ENCODE measurements at regions not wholly inside any gene's neighbourhood (a gene's known extent, or its start where the extent isn't known, plus 50 kb on each side); places are given as distances from the start of the nearest gene placed in this dataset.

- H3K4me2 ChIP-seq (ENCODE audit: control insufficient read depth, extremely low read depth, insufficient read depth, low read depth, low read length), result no peak overlapping the region
- FAIRE-seq (no peak), DNase-seq (ENCODE audit: low read depth, low spot score) (no peak)
- H3K27ac ChIP-seq (ENCODE audit: control insufficient read depth, insufficient read depth, low read length), result no peak overlapping the region
- no peaks in the 10 kb centered on the region for H3K36me3 ChIP-seq (ENCODE audit: control insufficient read depth in 2 of 2, extremely low read depth in 1 of 2, insufficient read depth in 2 of 2, low read length in 2 of 2)
- H3K4me3 ChIP-seq (ENCODE audit: control insufficient read depth in 2 of 3, extremely low read depth in 1 of 3, insufficient read depth in 2 of 3, low read depth in 1 of 3, low read length in 3 of 3), result no peak overlapping the region
- no peaks in the 10 kb centered on the region for H3K9me1 ChIP-seq (ENCODE audit: control insufficient read depth, extremely low read depth, insufficient read depth, low read length)
- no peaks in the 10 kb centered on the region for H3K79me2 ChIP-seq (ENCODE audit: control insufficient read depth, insufficient read depth, low read length)
- no peaks in the 10 kb centered on the region for H3K9me3 ChIP-seq (ENCODE audit: control insufficient read depth, low read depth, low read length)
- dilution Hi-C loops (cut with MboI; ENCODE audit: extremely low pct_ligation_motif_present, low sequenced_read_pairs), result no loop called here
- no peaks in the 10 kb centered on the region for H3K27me3 ChIP-seq (ENCODE audit: control insufficient read depth, extremely low read depth, insufficient read depth, low read length)
- TF ChIP-seq EZH2 (IDR thresholded peaks at IDR 0.05; ENCODE audit: low read length), result no peak
- no peak for TF ChIP-seq CTCF (optimal IDR thresholded peaks at IDR 0.05 in 1 of 3, IDR thresholded peaks at IDR 0.05 in 1 of 3, conservative IDR thresholded peaks at IDR 0.05 in 1 of 3; ENCODE audit: extremely low read depth in 1 of 3, insufficient read depth in 2 of 3, low read length in 3 of 3)
- H2AFZ ChIP-seq (ENCODE audit: control insufficient read depth, low read length), result no peak overlapping the region
- no peaks in the 10 kb centered on the region for H4K20me1 ChIP-seq (ENCODE audit: control insufficient read depth, extremely low read depth, insufficient read depth, low read length)
- H3K4me1 ChIP-seq (ENCODE audit: control insufficient read depth, extremely low read depth, insufficient read depth, low read length), result no peaks in the 10 kb centered on the region
- no peak overlapping the region for H3K9ac ChIP-seq (ENCODE audit: control insufficient read depth, extremely low read depth, insufficient read depth, low read length)
Measured at GRCh38 chr5:19001054-19001453, 986.9 kb downstream of the CDH18 start.

- H3K79me2 ChIP-seq (ENCODE audit: control insufficient read depth, insufficient read depth, low read length), result no peaks in the 10 kb centered on the region
- H3K9me1 ChIP-seq (ENCODE audit: control insufficient read depth, extremely low read depth, insufficient read depth, low read length), result no peaks in the 10 kb centered on the region
- H4K20me1 ChIP-seq (ENCODE audit: control insufficient read depth, extremely low read depth, insufficient read depth, low read length), result no peaks in the 10 kb centered on the region
- H2AFZ ChIP-seq (ENCODE audit: control insufficient read depth, low read length), result no peak overlapping the region
- no peak for FAIRE-seq
- no peak overlapping the region for H3K27ac ChIP-seq (ENCODE audit: control insufficient read depth, insufficient read depth, low read length)
- H3K4me2 ChIP-seq (ENCODE audit: control insufficient read depth, extremely low read depth, insufficient read depth, low read depth, low read length), result no peak overlapping the region
- no peaks in the 10 kb centered on the region for H3K9me3 ChIP-seq (ENCODE audit: control insufficient read depth, low read depth, low read length)
- H3K27me3 ChIP-seq (ENCODE audit: control insufficient read depth, extremely low read depth, insufficient read depth, low read length), result no peaks in the 10 kb centered on the region
- no peaks in the 10 kb centered on the region for H3K4me1 ChIP-seq (ENCODE audit: control insufficient read depth, extremely low read depth, insufficient read depth, low read length)
- no peak for TF ChIP-seq EZH2 (IDR thresholded peaks at IDR 0.05; ENCODE audit: low read length)
- TF ChIP-seq CTCF (optimal IDR thresholded peaks at IDR 0.05 in 1 of 3, IDR thresholded peaks at IDR 0.05 in 1 of 3, conservative IDR thresholded peaks at IDR 0.05 in 1 of 3; ENCODE audit: extremely low read depth in 1 of 3, insufficient read depth in 2 of 3, low read length in 3 of 3), result no peak
- H3K4me3 ChIP-seq (ENCODE audit: control insufficient read depth in 2 of 3, extremely low read depth in 1 of 3, insufficient read depth in 2 of 3, low read depth in 1 of 3, low read length in 3 of 3), result no peak overlapping the region
- DNase-seq (ENCODE audit: low read depth, low spot score), result no peak
- no peaks in the 10 kb centered on the region for H3K36me3 ChIP-seq (ENCODE audit: control insufficient read depth in 2 of 2, extremely low read depth in 1 of 2, insufficient read depth in 2 of 2, low read length in 2 of 2)
- dilution Hi-C loops (cut with MboI; ENCODE audit: extremely low pct_ligation_motif_present, low sequenced_read_pairs), result no loop called here
- no peak overlapping the region for H3K9ac ChIP-seq (ENCODE audit: control insufficient read depth, extremely low read depth, insufficient read depth, low read length)
Measured at GRCh38 chr5:19001539-19001938, 986.5 kb downstream of the CDH18 start.
